ENCODE measurements at regions not wholly inside any gene's neighbourhood (a gene's known extent, or its start where the extent isn't known, plus 50 kb on each side); places are given as distances from the start of the nearest gene placed in this dataset.

GRCh38 chr2:66050392-66050791 is 384.5 kb upstream of the MEIS1 start (continued):
- TF ChIP-seq ZNF317 (CRISPR knock-in tag; IDR thresholded peaks at IDR 0.05; ENCODE audit: borderline replicate concordance, low read depth) (no peak), STAT6 (CRISPR knock-in tag; conservative IDR thresholded peaks at IDR 0.05; ENCODE audit: low read depth) (no peak), USF2 (CRISPR knock-in tag; IDR thresholded peaks at IDR 0.05) (no peak), RORB (CRISPR knock-in tag; IDR thresholded peaks at IDR 0.05) (no peak), ZSCAN18 (CRISPR knock-in tag; IDR thresholded peaks at IDR 0.05) (no peak), ZNF219 (CRISPR knock-in tag; IDR thresholded peaks at IDR 0.05; ENCODE audit: borderline replicate concordance) (no peak)

- TF ChIP-seq GABPB1 (CRISPR knock-in tag; IDR thresholded peaks at IDR 0.05) (no peak), ATF3 (CRISPR knock-in tag; conservative IDR thresholded peaks at IDR 0.05) (no peak), ARID4B (CRISPR knock-in tag; IDR thresholded peaks at IDR 0.05; ENCODE audit: borderline replicate concordance) (no peak), ZNF532 (CRISPR knock-in tag; IDR thresholded peaks at IDR 0.05; ENCODE audit: borderline replicate concordance) (no peak), FOXJ3 (CRISPR knock-in tag; IDR thresholded peaks at IDR 0.05; ENCODE audit: borderline replicate concordance) (no peak)
- no peak for ATAC-seq
- Mint-ChIP-seq H3K4me3 (no peak overlapping the region), H3K9me3 (no peaks in the 10 kb centered on the region), H3K36me3 (no peaks in the 10 kb centered on the region), H3K4me1 (peaks cover 20% of the 10 kb centered on the region), H3K27ac (peak overlapping the region; percentile 50; the same call in 1 of the 2 replicates), H3K27me3 (ENCODE audit: low read depth) (no peaks in the 10 kb centered on the region)
- POLR2A ChIA-PET: no interaction called here
- no peak for DNase-seq (ENCODE audit: low spot score)
- CTCF ChIA-PET: interaction anchor here (0.8 to 1.2 kb wide), 2 partner anchors 18 to 47 kb away, joined by 3 to 4 read pairs; no protein-coding TSS in a partner anchor
These were observed 386.3 kb upstream of the MEIS1 start for GRCh38 chr2:66048667-66049066.

All from WTC11 (cell line).